SK-N-SH (cell line): ENCODE measurements at regions not wholly inside any gene's neighbourhood (a gene's known extent, or its start where the extent isn't known, plus 50 kb on each side); places are given as distances from the start of the nearest gene placed in this dataset.

Source experiments
- CTCF ChIA-PET: fragments of 300-600, 350-600 bp; formaldehyde crosslinking; extraction: SDS; loops from one replicate; lab custom pipeline; 2021; lab: Yijun Ruan, JAX
- POLR2A ChIA-PET: fragments of 350-600 bp; sonication (Branson Sonifier 250); formaldehyde crosslinking; extraction: SDS; loops from one replicate; lab custom pipeline; 2020; ENCODE audit warnings: antibody characterized with exemption, inconsistent platforms; lab: Yijun Ruan, JAX
- DNase-seq: peaks from one replicate; pipeline ENCODE4 v3.0.0; 2012
- H2AFZ ChIP-seq: fragments of 200-600 bp; sonication (generic); 2 replicates; pipeline ENCODE4 v1.8.1; 2016; ENCODE audit warnings: antibody characterized with exemption, mild to moderate bottlenecking, low read depth
- H3F3A ChIP-seq: fragments of 200-600 bp; sonication (generic); replicated peaks from 2 replicates; pipeline ENCODE3; 2016; ENCODE audit warnings: antibody characterized with exemption, mild to moderate bottlenecking; ENCODE audit not compliant: insufficient read depth
- H3K27ac ChIP-seq, 2 experiments: fragments of 200-500 bp in 1 of 2; fragments of 200-600 bp in 1 of 2; sonication (Bioruptor generic) in 1 of 2; sonication (generic), shearing (Covaris generic) in 1 of 2; 2 replicates each; pipeline versions ENCODE4 v1.5.1 to v1.6.1; 2014 to 2016; ENCODE audit warnings: low read depth in 2 of 2, inconsistent platforms in 1 of 2, low read length in 1 of 2, mild to moderate bottlenecking in 1 of 2, mixed read lengths in 1 of 2
- H3K27me3 ChIP-seq: fragments of 200-600 bp; sonication (generic), shearing (Covaris generic); 2 replicates; pipeline ENCODE4 v1.6.1; 2016; ENCODE audit warnings: mixed run types; ENCODE audit not compliant: insufficient read depth
- H3K36me3 ChIP-seq, 2 experiments: fragments of 200-500 bp in 1 of 2; fragments of 200-600 bp in 1 of 2; sonication (Bioruptor generic) in 1 of 2; sonication (generic) in 1 of 2; replicated peaks in 1 of 2; 2 replicates each; pipeline versions ENCODE3 to v1.5.1; 2014 to 2016; ENCODE audit warnings: low read length in 1 of 2, mild to moderate bottlenecking in 1 of 2; ENCODE audit not compliant: insufficient read depth in 2 of 2, control insufficient read depth in 1 of 2
- H3K4me1 ChIP-seq, 2 experiments: fragments of 200-500 bp in 1 of 2; fragments of 200-600 bp in 1 of 2; sonication (Bioruptor generic) in 1 of 2; sonication (generic), shearing (Covaris generic) in 1 of 2; 2 replicates each; pipeline versions ENCODE4 v1.5.1 to v1.6.1; 2014 to 2016; ENCODE audit warnings: low read depth in 1 of 2, low read length in 1 of 2, mixed run types in 1 of 2; ENCODE audit not compliant: insufficient read depth in 2 of 2, control insufficient read depth in 1 of 2
- H3K4me2 ChIP-seq: fragments of 200-600 bp; sonication (generic), shearing (Covaris generic); 2 replicates; pipeline ENCODE4 v1.6.1; 2017; ENCODE audit warnings: mixed run types
- H3K4me3 ChIP-seq, 2 experiments: fragments of 200-500 bp in 1 of 2; fragments of 200-600 bp in 1 of 2; sonication (Bioruptor generic) in 1 of 2; sonication (generic), shearing (Covaris generic) in 1 of 2; 2 replicates each; pipeline versions ENCODE4 v1.5.1 to v1.8.1; 2014 to 2016; ENCODE audit warnings: low read depth in 2 of 2, inconsistent platforms in 1 of 2, low read length in 1 of 2, mild to moderate bottlenecking in 1 of 2, mixed read lengths in 1 of 2, moderate library complexity in 1 of 2
- H3K79me2 ChIP-seq: fragments of 200-600 bp; sonication (generic); 2 replicates; pipeline ENCODE4 v1.8.1; 2017; ENCODE audit warnings: mild to moderate bottlenecking; ENCODE audit not compliant: insufficient read depth
- H3K9ac ChIP-seq: fragments of 200-600 bp; sonication (generic); 2 replicates; pipeline ENCODE4 v1.6.1; 2017; ENCODE audit warnings: mixed run types
- H3K9me2 ChIP-seq: fragments of 200-600 bp; sonication (generic); 2 replicates; pipeline ENCODE4 v1.6.1; 2017; ENCODE audit warnings: mixed run types
- H3K9me3 ChIP-seq: fragments of 200-600 bp; sonication (generic); 2 replicates; pipeline ENCODE4 v1.6.1; 2017; ENCODE audit warnings: mixed run types, mild to moderate bottlenecking, moderate library complexity
- H4K20me1 ChIP-seq: fragments of 200-600 bp; sonication (generic); 2 replicates; pipeline ENCODE4 v1.6.1; 2017; ENCODE audit warnings: mild to moderate bottlenecking, mixed run types; ENCODE audit not compliant: insufficient read depth
- ELF1 ChIP-seq: IDR thresholded peaks from 2 replicates; pipeline ENCODE4 v1.4.0; 2012
- FOXJ3 ChIP-seq: sonication (generic); formaldehyde crosslinking; IDR thresholded peaks from 2 replicates; pipeline ENCODE4 v1.5.1; 2020; ENCODE audit warnings: mild to moderate bottlenecking, missing genetic modification reagents
- GATA2 ChIP-seq: sonication (generic); formaldehyde crosslinking; IDR thresholded peaks from 2 replicates; pipeline ENCODE4 v1.5.0; 2020; ENCODE audit warnings: mild to moderate bottlenecking, missing genetic modification reagents
- JUND ChIP-seq: IDR thresholded peaks from 2 replicates; pipeline ENCODE4 v1.4.0; 2012
- MEF2A ChIP-seq: IDR thresholded peaks from 2 replicates; pipeline ENCODE4 v1.4.0; 2012; ENCODE audit warnings: low read depth, borderline replicate concordance
- MXI1 ChIP-seq: IDR thresholded peaks from 2 replicates; pipeline ENCODE4 v1.6.1; 2012; ENCODE audit warnings: mild to moderate bottlenecking, low read depth, low read length, improper control_type of control experiment
- NFIC ChIP-seq: IDR thresholded peaks from 2 replicates; pipeline ENCODE4 v1.4.0; 2012; ENCODE audit warnings: borderline replicate concordance
- POLR2AphosphoS5 ChIP-seq: IDR thresholded peaks from 2 replicates; pipeline ENCODE4 v1.6.1; 2012; ENCODE audit warnings: low read depth, low read length
- RFX5 ChIP-seq: IDR thresholded peaks from 2 replicates; pipeline ENCODE4 v1.6.1; 2012; ENCODE audit warnings: mild to moderate bottlenecking, improper control_type of control experiment, low read length
- RXRA ChIP-seq: IDR thresholded peaks from 2 replicates; pipeline ENCODE4 v1.4.0; 2012; ENCODE audit warnings: low read depth, mild to moderate bottlenecking, borderline replicate concordance
- SMC3 ChIP-seq: IDR thresholded peaks from 2 replicates; pipeline ENCODE4 v1.6.1; 2012; ENCODE audit warnings: low read depth, low read length, improper control_type of control experiment
- TEAD4 ChIP-seq: IDR thresholded peaks from 2 replicates; pipeline ENCODE4 v1.4.0; 2012; ENCODE audit warnings: mild to moderate bottlenecking, borderline replicate concordance; ENCODE audit not compliant: insufficient read depth
- YY1 ChIP-seq: IDR thresholded peaks from 2 replicates; pipeline ENCODE4 v1.4.0; 2012; ENCODE audit warnings: low read depth, mild to moderate bottlenecking
- WGBS: methylation state at CpG from one replicate; pipeline ENCODE4 v1.1.6; 2017; ENCODE audit warnings: low lambda C conversion rate; 5-methylcytosine and 5-hydroxymethylcytosine counted together
- TF ChIP-seq, protein P1 (sequence below): IDR thresholded peaks from 2 replicates; pipeline ENCODE4 v1.4.0; 2012; ENCODE audit warnings: low read depth, borderline replicate concordance
- TF ChIP-seq, protein P2 (sequence below): fragments of 150-350 bp; IDR thresholded peaks from 2 replicates; pipeline ENCODE4 v1.6.1; 2016; ENCODE audit warnings: mild to moderate bottlenecking, low read depth, low read length
- TF ChIP-seq, protein P3 (sequence below): IDR thresholded peaks from 2 replicates; pipeline ENCODE4 v1.6.1; 2012; ENCODE audit warnings: mild to moderate bottlenecking, low read depth, low read length, moderate library complexity
- TF ChIP-seq, protein P4 (sequence below): fragments of 150-350 bp; IDR thresholded peaks from 2 replicates; pipeline ENCODE4 v1.6.1; 2017; ENCODE audit warnings: antibody characterized with exemption, low read length, low read depth, borderline replicate concordance
- TF ChIP-seq, protein P5 (sequence below): IDR thresholded peaks from 2 replicates; pipeline ENCODE4 v1.4.0; 2012; ENCODE audit warnings: low read depth, borderline replicate concordance
- TF ChIP-seq, protein P6 (sequence below): IDR thresholded peaks from 2 replicates; pipeline ENCODE4 v1.4.0; 2012; ENCODE audit warnings: low read depth

DNA sequence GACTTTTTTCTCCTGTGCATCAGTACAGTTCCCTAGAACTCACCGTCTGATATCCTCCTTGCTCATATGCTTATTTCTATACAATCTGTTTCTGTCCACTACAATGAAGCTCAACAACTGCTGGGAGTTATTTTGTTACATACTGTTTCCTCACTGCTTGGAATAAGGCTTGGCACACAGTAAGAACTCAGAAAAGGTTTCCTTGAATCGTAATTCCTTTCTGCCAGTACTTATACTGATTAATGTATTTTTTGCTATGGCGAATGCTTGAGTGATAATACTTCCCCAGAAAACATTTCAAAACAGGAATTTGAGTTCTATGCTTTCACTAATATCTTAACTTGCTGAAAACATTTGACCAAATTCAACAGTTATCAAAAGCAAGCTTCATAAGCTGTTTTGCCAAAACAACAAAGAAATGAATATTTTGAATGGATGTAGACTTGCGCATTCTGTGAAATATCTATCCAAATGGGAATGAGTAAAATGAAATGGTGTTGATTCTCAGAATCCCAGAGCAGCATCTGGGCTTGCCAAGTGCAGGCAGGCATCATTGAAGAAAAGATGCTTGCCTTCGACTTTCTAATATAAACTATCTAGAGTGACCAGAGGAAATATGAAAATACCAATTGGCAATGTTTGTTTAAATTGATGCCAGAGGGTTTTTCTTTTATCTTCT is 286.3 kb downstream of the RAP2B start:
- 28% methylated on average over 5 of the region's 5 CpGs for WGBS
- CTCF ChIA-PET = interaction anchor here (1.0 kb wide), 1 partner anchor 522 kb away, joined by 3 read pairs; no protein-coding TSS in a partner anchor

More for the DNA sequence above, 286.3 kb downstream of the RAP2B start:
- Histone ChIP-seq H3K79me2 (no peaks in the 10 kb centered on the region), H3K36me3 (no peaks in the 10 kb centered on the region), H3K9me3 (no peaks in the 10 kb centered on the region), H3K9me2 (no peaks in the 10 kb centered on the region), H3K27ac (no peak overlapping the region), H4K20me1 (no peaks in the 10 kb centered on the region), H3K9ac (no peak overlapping the region), H2AFZ (peak overlapping the region; percentile 4; the same call in 1 of the 2 replicates), H3K27me3 (no peaks in the 10 kb centered on the region), H3K4me1 (no peaks in the 10 kb centered on the region), H3K4me2 (no peak overlapping the region), H3F3A (no peaks in the 10 kb centered on the region), H3K4me3 (no peak overlapping the region)
- TF ChIP-seq, protein P1, sequence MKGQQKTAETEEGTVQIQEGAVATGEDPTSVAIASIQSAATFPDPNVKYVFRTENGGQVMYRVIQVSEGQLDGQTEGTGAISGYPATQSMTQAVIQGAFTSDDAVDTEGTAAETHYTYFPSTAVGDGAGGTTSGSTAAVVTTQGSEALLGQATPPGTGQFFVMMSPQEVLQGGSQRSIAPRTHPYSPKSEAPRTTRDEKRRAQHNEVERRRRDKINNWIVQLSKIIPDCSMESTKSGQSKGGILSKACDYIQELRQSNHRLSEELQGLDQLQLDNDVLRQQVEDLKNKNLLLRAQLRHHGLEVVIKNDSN = no peak
- TF ChIP-seq, protein P2, sequence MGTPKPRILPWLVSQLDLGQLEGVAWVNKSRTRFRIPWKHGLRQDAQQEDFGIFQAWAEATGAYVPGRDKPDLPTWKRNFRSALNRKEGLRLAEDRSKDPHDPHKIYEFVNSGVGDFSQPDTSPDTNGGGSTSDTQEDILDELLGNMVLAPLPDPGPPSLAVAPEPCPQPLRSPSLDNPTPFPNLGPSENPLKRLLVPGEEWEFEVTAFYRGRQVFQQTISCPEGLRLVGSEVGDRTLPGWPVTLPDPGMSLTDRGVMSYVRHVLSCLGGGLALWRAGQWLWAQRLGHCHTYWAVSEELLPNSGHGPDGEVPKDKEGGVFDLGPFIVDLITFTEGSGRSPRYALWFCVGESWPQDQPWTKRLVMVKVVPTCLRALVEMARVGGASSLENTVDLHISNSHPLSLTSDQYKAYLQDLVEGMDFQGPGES = no peak
- no peak for TF ChIP-seq MXI1
- TF ChIP-seq TEAD4 = no peak
- TF ChIP-seq FOXJ3 (CRISPR knock-in tag) = no peak
- TF ChIP-seq MEF2A = no peak
- no peak for TF ChIP-seq POLR2AphosphoS5
- no peak for TF ChIP-seq NFIC
- TF ChIP-seq GATA2 (CRISPR knock-in tag) = no peak
- TF ChIP-seq SMC3 = no peak
- TF ChIP-seq YY1 = no peak
- TF ChIP-seq, protein P3, sequence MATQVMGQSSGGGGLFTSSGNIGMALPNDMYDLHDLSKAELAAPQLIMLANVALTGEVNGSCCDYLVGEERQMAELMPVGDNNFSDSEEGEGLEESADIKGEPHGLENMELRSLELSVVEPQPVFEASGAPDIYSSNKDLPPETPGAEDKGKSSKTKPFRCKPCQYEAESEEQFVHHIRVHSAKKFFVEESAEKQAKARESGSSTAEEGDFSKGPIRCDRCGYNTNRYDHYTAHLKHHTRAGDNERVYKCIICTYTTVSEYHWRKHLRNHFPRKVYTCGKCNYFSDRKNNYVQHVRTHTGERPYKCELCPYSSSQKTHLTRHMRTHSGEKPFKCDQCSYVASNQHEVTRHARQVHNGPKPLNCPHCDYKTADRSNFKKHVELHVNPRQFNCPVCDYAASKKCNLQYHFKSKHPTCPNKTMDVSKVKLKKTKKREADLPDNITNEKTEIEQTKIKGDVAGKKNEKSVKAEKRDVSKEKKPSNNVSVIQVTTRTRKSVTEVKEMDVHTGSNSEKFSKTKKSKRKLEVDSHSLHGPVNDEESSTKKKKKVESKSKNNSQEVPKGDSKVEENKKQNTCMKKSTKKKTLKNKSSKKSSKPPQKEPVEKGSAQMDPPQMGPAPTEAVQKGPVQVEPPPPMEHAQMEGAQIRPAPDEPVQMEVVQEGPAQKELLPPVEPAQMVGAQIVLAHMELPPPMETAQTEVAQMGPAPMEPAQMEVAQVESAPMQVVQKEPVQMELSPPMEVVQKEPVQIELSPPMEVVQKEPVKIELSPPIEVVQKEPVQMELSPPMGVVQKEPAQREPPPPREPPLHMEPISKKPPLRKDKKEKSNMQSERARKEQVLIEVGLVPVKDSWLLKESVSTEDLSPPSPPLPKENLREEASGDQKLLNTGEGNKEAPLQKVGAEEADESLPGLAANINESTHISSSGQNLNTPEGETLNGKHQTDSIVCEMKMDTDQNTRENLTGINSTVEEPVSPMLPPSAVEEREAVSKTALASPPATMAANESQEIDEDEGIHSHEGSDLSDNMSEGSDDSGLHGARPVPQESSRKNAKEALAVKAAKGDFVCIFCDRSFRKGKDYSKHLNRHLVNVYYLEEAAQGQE = no peak
- TF ChIP-seq, protein P4, sequence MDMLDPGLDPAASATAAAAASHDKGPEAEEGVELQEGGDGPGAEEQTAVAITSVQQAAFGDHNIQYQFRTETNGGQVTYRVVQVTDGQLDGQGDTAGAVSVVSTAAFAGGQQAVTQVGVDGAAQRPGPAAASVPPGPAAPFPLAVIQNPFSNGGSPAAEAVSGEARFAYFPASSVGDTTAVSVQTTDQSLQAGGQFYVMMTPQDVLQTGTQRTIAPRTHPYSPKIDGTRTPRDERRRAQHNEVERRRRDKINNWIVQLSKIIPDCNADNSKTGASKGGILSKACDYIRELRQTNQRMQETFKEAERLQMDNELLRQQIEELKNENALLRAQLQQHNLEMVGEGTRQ = no peak
- TF ChIP-seq RFX5 = no peak
- TF ChIP-seq, protein P5, sequence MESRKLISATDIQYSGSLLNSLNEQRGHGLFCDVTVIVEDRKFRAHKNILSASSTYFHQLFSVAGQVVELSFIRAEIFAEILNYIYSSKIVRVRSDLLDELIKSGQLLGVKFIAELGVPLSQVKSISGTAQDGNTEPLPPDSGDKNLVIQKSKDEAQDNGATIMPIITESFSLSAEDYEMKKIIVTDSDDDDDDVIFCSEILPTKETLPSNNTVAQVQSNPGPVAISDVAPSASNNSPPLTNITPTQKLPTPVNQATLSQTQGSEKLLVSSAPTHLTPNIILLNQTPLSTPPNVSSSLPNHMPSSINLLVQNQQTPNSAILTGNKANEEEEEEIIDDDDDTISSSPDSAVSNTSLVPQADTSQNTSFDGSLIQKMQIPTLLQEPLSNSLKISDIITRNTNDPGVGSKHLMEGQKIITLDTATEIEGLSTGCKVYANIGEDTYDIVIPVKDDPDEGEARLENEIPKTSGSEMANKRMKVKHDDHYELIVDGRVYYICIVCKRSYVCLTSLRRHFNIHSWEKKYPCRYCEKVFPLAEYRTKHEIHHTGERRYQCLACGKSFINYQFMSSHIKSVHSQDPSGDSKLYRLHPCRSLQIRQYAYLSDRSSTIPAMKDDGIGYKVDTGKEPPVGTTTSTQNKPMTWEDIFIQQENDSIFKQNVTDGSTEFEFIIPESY = no peak
- TF ChIP-seq ELF1 = no peak
- TF ChIP-seq, protein P6, sequence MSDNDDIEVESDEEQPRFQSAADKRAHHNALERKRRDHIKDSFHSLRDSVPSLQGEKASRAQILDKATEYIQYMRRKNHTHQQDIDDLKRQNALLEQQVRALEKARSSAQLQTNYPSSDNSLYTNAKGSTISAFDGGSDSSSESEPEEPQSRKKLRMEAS = no peak
- no peak for TF ChIP-seq JUND
- no peak for TF ChIP-seq RXRA
- POLR2A ChIA-PET = no interaction called here
- no peak for DNase-seq
